ENCODE measurements at regions not wholly inside any gene's neighbourhood (a gene's known extent, or its start where the extent isn't known, plus 50 kb on each side); places are given as distances from the start of the nearest gene placed in this dataset.
"Not testable (repeated sequence)": the region's sequence is repeated elsewhere in the genome, so short reads cannot be mapped to it uniquely, and the experiment has no call there.

GRCh38 chrX:138254001-138254400 is 457.5 kb downstream of the FGF13 start:
- no peaks in the 10 kb centered on the region for H3K27me3 Mint-ChIP-seq (ENCODE audit: low read depth)
- no peak overlapping the region for H3K27ac Mint-ChIP-seq
- H3K9me3 Mint-ChIP-seq = no peaks in the 10 kb centered on the region
- no peaks in the 10 kb centered on the region for H3K4me1 Mint-ChIP-seq
- no peaks in the 10 kb centered on the region for H3K36me3 Mint-ChIP-seq (ENCODE audit: low read depth)
- no peak overlapping the region for H3K4me3 Mint-ChIP-seq
- no peak for TF ChIP-seq CTCF (IDR thresholded peaks at IDR 0.05; ENCODE audit: unreplicated experiment in 3 of 3)

- Mint-ChIP-seq H3K27me3 (ENCODE audit: low read depth) (no peaks in the 10 kb centered on the region), H3K4me3 (no peak overlapping the region), H3K4me1 (no peaks in the 10 kb centered on the region), H3K27ac (no peak overlapping the region), H3K9me3 (no peaks in the 10 kb centered on the region), H3K36me3 (ENCODE audit: low read depth) (no peaks in the 10 kb centered on the region)
- TF ChIP-seq CTCF (IDR thresholded peaks at IDR 0.05; ENCODE audit: unreplicated experiment in 3 of 3) = no peak
Observed at GRCh38 chrX:138255373-138255772, 456.1 kb downstream of the FGF13 start.

- H3K4me1 Mint-ChIP-seq; H3K27ac Mint-ChIP-seq; H3K27me3 Mint-ChIP-seq (ENCODE audit: low read depth); H3K9me3 Mint-ChIP-seq; H3K4me3 Mint-ChIP-seq; H3K36me3 Mint-ChIP-seq (ENCODE audit: low read depth): not testable (repeated sequence)
Observed at GRCh38 chrX:138264095-138264494, 447.4 kb downstream of the FGF13 start.

- H3K4me3 Mint-ChIP-seq = no peak overlapping the region
- no peak for TF ChIP-seq CTCF (IDR thresholded peaks at IDR 0.05; ENCODE audit: unreplicated experiment in 3 of 3)
- no peaks in the 10 kb centered on the region for H3K4me1 Mint-ChIP-seq
- no peak overlapping the region for H3K27ac Mint-ChIP-seq
- H3K27me3 Mint-ChIP-seq (ENCODE audit: low read depth) = peaks cover 4% of the 10 kb centered on the region
- peaks cover 10% of the 10 kb centered on the region for H3K9me3 Mint-ChIP-seq
- no peaks in the 10 kb centered on the region for H3K36me3 Mint-ChIP-seq (ENCODE audit: low read depth)
Observed at GRCh38 chrX:138270931-138271330, 440.6 kb downstream of the FGF13 start.

- H3K27me3 Mint-ChIP-seq (ENCODE audit: low read depth); H3K36me3 Mint-ChIP-seq (ENCODE audit: low read depth); H3K27ac Mint-ChIP-seq: not testable (repeated sequence)
Observed at GRCh38 chrX:138282598-138283150, 428.8 kb downstream of the FGF13 start.

GRCh38 chrX:138287205-138287877 is 424.2 kb downstream of the FGF13 start:
- TF ChIP-seq CTCF (IDR thresholded peaks at IDR 0.05; ENCODE audit: unreplicated experiment in 3 of 3) = no peak
- Mint-ChIP-seq H3K27me3 (ENCODE audit: low read depth) (no peaks in the 10 kb centered on the region), H3K4me1 (peaks cover 5% of the 10 kb centered on the region), H3K9me3 (no peaks in the 10 kb centered on the region), H3K4me3 (no peak overlapping the region), H3K27ac (peak overlapping the region in 1 of 3 experiments; percentile 47), H3K36me3 (ENCODE audit: low read depth) (no peaks in the 10 kb centered on the region)

More at GRCh38 chrX:138282598-138283150, 428.8 kb downstream of the FGF13 start:
- not testable (repeated sequence) for H3K4me1 Mint-ChIP-seq, H3K4me3 Mint-ChIP-seq
- peaks cover 10% of the 10 kb centered on the region for H3K9me3 Mint-ChIP-seq

GRCh38 chrX:138294951-138295350 is 416.6 kb downstream of the FGF13 start:
- H3K4me1 Mint-ChIP-seq = no peaks in the 10 kb centered on the region
- no peak overlapping the region for H3K27ac Mint-ChIP-seq
- no peaks in the 10 kb centered on the region for H3K9me3 Mint-ChIP-seq
- no peaks in the 10 kb centered on the region for H3K27me3 Mint-ChIP-seq (ENCODE audit: low read depth)
- no peak overlapping the region for H3K4me3 Mint-ChIP-seq
- TF ChIP-seq CTCF (IDR thresholded peaks at IDR 0.05; ENCODE audit: unreplicated experiment in 3 of 3) = no peak
- H3K36me3 Mint-ChIP-seq (ENCODE audit: low read depth) = no peaks in the 10 kb centered on the region

Measured in nephron (organoid).